MV-4-11 (cell line): ENCODE measurements at regions not wholly inside any gene's neighbourhood (a gene's known extent, or its start where the extent isn't known, plus 50 kb on each side); places are given as distances from the start of the nearest gene placed in this dataset.
"Not testable (repeated sequence)": the region's sequence is repeated elsewhere in the genome, so short reads cannot be mapped to it uniquely, and the experiment has no call there.

Experiments used
- DNase-seq: peaks from one replicate; lab custom pipeline; 2025; lab: John Stamatoyannopoulos, UW

GRCh38 chr9:22170556-22170955, 161.5 kb upstream of the CDKN2B start:
- no peak for DNase-seq

- DNase-seq, result peak; percentile 90
These were observed 162.0 kb upstream of the CDKN2B start for GRCh38 chr9:22170990-22171670.

- no peak for DNase-seq
These were observed 162.6 kb upstream of the CDKN2B start for GRCh38 chr9:22171691-22172090.

- peak; percentile 23 for DNase-seq
These were observed 164.8 kb upstream of the CDKN2B start for GRCh38 chr9:22173908-22174307.

GRCh38 chr9:22175972-22176545, 167.0 kb upstream of the CDKN2B start:
- no peak for DNase-seq

GRCh38 chr9:22181021-22181420, 171.9 kb upstream of the CDKN2B start:
- not testable (repeated sequence) for DNase-seq

- no peak for DNase-seq
These were observed 180.4 kb upstream of the CDKN2B start for GRCh38 chr9:22189471-22189870.

- peak; percentile 42 for DNase-seq
These were observed 187.9 kb upstream of the CDKN2B start for GRCh38 chr9:22197000-22197399.

- DNase-seq, result no peak
These were observed 189.6 kb upstream of the CDKN2B start for GRCh38 chr9:22198681-22199080.

- DNase-seq, result no peak
These were observed 192.2 kb upstream of the CDKN2B start for GRCh38 chr9:22201256-22201655.

GRCh38 chr9:22203371-22204138, 194.4 kb upstream of the CDKN2B start:
- peak; percentile 29 for DNase-seq

GRCh38 chr9:22204240-22204639, 195.1 kb upstream of the CDKN2B start:
- DNase-seq, result peak; percentile 22

- DNase-seq, result no peak
These were observed 197.7 kb upstream of the CDKN2B start for GRCh38 chr9:22206833-22207232.

GRCh38 chr9:22208846-22209585, 199.9 kb upstream of the CDKN2B start:
- peak; percentile 26 for DNase-seq

- DNase-seq, result peak; percentile 47
These were observed 201.2 kb upstream of the CDKN2B start for GRCh38 chr9:22210262-22210661.

- no peak for DNase-seq
These were observed 201.8 kb upstream of the CDKN2B start for GRCh38 chr9:22210936-22211335.

- peak; percentile 77 for DNase-seq
These were observed 202.7 kb upstream of the CDKN2B start for GRCh38 chr9:22211588-22212360.

- no peak for DNase-seq
These were observed 204.9 kb upstream of the CDKN2B start for GRCh38 chr9:22214021-22214420.

- no peak for DNase-seq
These were observed 205.5 kb upstream of the CDKN2B start for GRCh38 chr9:22214497-22215031.

GRCh38 chr9:22215521-22215920, 206.4 kb upstream of the CDKN2B start:
- no peak for DNase-seq

- peak; percentile 86 for DNase-seq
These were observed 207.6 kb upstream of the CDKN2B start for GRCh38 chr9:22216730-22217172.
